ENCODE measurements at regions not wholly inside any gene's neighbourhood (a gene's known extent, or its start where the extent isn't known, plus 50 kb on each side); places are given as distances from the start of the nearest gene placed in this dataset.
"Not testable (repeated sequence)": the region's sequence is repeated elsewhere in the genome, so short reads cannot be mapped to it uniquely, and the experiment has no call there.

GRCh38 chr4:186819342-186820086 is 95.9 kb upstream of the FAT1 start:
- no peak for DNase-seq

DNA sequence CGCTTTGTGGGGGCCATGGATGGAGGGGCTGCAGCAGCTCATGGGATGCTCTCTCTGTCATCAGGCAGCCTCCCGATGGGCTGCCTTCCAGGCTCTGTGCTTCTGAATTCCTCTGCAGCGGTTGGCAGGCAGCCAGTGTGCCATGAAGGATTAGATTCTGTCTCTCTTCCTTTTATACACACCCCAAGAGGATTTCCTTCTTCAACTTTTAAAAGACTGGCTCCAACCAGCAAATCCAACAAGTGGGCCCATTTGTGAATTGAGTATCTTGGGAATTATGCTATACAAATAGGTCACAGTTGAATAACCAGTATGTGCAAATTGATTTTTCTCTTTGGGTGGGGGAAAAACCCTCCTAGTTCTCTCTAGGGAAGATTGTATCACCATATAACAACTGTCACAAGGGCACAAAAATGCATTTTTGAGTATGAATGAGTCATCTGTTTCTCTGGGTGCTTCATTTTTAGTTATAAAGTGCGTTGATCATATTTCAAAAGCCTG is 96.8 kb upstream of the FAT1 start:
- DNase-seq = peak; percentile 75

DNA sequence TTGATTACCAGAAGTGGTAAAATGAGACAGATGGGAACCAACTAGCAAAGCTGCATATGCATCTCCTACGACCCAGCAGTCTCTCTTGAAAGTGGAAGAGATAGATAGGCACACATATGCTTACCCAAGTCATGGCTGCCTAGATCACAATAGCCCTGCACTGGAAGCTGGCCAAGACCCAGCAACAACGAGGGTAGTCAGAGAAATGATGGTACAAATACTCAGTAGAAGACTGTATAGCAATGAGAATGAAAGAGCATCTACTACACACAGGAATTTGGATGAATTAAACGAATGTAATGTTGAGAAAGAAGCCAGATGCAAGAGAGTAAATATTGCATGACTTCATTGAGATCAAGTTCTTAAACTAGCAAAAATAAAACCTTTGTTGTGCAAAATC is 100.3 kb upstream of the FAT1 start:
- no peak for DNase-seq

GRCh38 chr4:186825069-186825468 is 101.4 kb upstream of the FAT1 start:
- DNase-seq = no peak

GRCh38 chr4:186826006-186826405 is 102.3 kb upstream of the FAT1 start:
- DNase-seq = no peak

- peak; percentile 70 for DNase-seq
These were observed 103.3 kb upstream of the FAT1 start for GRCh38 chr4:186826846-186827533.

- no peak for DNase-seq
These were observed 103.9 kb upstream of the FAT1 start for GRCh38 chr4:186827534-186827897.

GRCh38 chr4:186829097-186829496 is 105.4 kb upstream of the FAT1 start:
- no peak for DNase-seq

DNA sequence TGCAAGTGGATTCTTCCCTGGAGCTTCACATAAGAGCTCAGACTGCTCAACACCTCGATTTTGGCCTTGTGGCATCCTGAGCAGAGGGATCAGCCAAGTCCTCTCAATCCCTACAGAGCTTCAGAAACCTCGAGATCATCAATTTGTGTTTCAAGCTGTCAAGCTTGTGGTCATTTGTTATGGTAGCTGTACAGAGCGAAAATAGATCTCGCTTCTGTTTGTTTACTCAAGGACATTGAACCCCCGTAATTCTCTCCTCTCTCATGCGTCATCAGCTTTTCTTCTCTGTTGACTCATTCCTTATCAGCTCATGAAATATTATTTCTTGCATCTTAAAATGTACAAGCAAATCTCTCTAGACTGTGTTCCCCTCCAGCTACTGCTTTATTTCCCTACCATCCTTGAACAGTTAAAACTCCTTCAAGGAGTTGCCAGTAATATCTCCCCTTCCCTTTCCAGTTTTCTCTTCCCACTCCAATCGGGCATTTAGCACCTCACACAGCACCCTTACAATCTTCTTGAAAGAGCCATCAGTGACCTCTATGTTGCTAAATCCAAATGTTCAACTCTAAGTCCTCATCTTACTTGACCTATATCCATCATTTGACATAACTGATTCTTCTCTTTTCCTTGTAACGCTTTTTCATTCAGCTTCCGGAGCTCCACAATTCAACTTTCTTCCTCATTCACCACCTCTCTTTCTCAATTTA is 106.2 kb upstream of the FAT1 start:
- no peak for DNase-seq

GRCh38 chr4:186831574-186831973 is 107.9 kb upstream of the FAT1 start:
- no peak for DNase-seq

GRCh38 chr4:186832906-186833305 is 109.2 kb upstream of the FAT1 start:
- DNase-seq = no peak

DNA sequence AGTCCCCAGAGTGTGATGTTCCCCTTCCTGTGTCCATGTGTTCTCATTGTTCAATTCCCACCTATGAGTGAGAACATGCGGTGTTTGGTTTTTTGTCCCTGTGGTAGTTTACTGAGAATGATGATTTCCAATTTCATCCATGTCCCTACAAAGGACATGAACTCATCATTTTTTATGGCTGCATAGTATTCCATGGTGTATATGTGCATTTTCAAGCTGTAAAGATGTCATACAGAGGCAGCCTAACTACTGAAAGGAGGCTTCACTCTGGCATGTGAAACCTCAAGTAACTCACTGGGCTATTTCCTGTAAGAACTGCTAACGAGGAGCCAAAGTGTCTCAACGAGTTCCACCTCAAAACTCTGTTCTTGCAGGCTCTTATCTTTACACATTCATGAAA is 113.8 kb upstream of the FAT1 start:
- not testable (repeated sequence) for DNase-seq

DNA sequence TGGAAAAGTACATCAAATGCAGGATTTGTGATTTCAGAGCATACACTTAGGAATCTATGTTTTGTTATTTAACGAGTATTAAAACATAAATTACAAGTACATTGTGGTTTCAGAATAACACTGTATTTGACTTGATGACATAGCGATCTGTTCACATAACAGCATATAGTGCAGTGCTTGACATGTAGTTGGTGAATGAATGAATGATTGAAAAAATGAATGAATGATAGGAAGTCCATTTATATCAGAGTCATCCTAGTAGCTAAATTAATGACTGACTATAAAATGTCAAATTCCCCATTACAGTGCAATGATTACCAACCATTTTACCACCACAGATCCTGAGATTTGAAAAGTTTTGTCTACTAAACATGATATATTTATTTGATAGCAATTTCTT is 114.6 kb upstream of the FAT1 start:
- DNase-seq = no peak

- DNase-seq = no peak
These were observed 115.7 kb upstream of the FAT1 start for GRCh38 chr4:186839122-186840037.

- DNase-seq = no peak
These were observed 116.6 kb upstream of the FAT1 start for GRCh38 chr4:186840222-186840701.

GRCh38 chr4:186840771-186841301 is 117.2 kb upstream of the FAT1 start:
- DNase-seq = no peak

- DNase-seq = peak; percentile 60
These were observed 120.5 kb upstream of the FAT1 start for GRCh38 chr4:186844059-186844681.

DNA sequence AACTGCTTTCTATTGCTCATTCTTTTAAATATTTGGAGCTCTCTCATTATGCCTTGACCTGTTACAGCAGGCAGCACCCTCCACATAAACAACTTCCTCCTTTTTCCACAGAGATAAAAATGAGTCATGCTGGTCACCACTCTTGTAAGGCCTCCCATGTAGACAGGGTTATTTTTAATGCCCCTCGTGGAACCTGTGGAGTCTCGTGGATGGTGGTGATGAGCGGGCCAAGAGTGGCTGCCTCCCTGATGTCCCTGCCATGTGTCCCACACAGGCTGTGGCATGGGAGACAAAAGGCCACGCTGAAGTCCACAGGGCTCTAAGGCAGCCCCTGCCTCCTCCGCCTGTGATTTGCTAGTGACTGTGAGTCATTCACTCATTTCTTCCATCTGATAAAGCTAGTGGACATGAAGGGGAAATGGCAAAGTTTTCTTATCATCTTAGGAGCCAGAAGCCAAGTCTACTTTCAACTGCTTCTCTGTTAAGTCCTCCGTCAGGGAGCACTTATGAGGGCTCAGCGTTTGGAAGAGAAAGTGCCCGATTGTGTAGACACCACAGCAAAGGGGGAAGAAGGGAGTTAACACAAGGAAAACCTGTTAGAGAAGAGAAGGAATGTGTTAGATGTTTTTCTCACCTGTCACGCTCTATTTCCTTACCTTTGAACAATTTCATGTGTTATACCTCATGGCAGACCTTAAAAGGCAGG is 121.6 kb upstream of the FAT1 start:
- no peak for DNase-seq

- DNase-seq = no peak
These were observed 122.8 kb upstream of the FAT1 start for GRCh38 chr4:186846426-186846825.

DNA sequence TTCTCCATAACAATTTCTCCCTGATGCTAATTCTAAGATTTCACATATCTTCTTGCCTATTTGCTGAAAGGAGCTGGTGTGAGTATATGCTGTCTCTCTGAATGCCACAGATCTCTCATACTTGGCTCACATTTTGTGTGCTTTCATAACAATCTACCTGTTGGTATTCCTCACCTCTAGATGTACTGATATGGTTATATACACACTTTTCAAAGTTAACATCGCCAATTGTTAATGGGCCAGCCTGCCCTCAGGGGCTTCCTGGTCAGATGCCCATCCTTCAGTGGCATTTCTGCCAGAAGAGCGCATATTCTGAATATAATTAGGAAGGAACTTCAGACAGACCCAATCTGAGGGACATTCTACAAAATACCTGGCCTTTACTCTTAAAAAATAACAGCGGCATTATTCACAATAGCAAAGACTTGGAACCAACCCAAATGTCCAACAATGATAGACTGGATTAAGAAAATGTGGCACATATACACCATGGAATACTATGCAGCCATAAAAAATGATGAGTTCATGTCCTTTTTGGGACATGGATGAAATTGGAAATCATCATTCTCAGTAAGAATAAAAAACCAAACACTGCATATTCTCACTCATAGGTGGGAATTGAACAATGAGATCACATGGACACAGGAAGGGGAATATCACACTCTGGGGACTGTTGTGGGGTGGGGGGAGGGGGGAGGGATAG is 123.9 kb upstream of the FAT1 start:
- DNase-seq = not testable (repeated sequence)

Measured in right hindlimb (tissue), 1 donor.